Endothelial cell of hepatic sinusoid (primary cell): ENCODE measurements at regions not wholly inside any gene's neighbourhood (a gene's known extent, or its start where the extent isn't known, plus 50 kb on each side); places are given as distances from the start of the nearest gene placed in this dataset.
"Not testable (repeated sequence)": the region's sequence is repeated elsewhere in the genome, so short reads cannot be mapped to it uniquely, and the experiment has no call there.

ENCODE experiments used
- in situ Hi-C: cut with HindIII; loops from 2 replicates; pipeline ENCODE4 v1.10.0; 2017; ENCODE audit warnings: low sequenced_read_pairs

DNA sequence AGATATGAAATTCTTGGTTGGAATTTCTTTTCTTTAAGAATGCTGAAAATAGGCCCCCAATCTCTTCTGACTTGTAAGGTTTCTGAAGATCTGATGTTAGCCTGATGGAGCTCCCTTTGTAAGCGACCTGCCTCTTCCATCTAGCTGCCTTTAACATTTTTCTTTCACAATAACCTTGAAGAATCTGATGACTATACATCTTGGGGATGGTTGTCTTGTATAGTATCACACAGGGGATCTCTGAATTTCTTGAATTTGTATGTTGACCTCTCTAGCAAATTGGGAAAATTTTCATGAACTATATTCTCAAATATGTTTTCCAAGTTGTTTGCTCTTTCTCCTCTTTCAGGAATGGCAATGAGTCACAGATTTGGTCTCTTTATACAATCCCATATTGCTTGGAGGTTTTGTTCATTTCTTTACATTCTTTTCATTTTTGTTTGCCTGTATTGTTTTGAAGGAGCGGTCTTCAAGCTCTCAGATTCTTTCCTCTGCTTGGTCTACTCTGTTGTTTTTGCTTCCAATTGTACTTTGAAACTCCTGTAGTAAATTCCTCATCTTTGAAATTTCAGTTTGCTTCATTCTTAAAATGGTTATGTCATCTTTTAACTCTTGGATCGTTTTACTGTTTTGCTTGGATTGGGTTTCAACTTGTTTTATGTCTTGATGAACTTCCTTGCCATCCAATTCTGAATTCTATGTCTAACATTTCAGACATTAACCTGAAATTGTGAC lies 245.2 kb upstream of the TARS1 start:
- in situ Hi-C loops: loop anchor here (25.0 kb wide), 1 partner anchor 483 kb away; the partner anchor contains the start of gene NPR3

DNA sequence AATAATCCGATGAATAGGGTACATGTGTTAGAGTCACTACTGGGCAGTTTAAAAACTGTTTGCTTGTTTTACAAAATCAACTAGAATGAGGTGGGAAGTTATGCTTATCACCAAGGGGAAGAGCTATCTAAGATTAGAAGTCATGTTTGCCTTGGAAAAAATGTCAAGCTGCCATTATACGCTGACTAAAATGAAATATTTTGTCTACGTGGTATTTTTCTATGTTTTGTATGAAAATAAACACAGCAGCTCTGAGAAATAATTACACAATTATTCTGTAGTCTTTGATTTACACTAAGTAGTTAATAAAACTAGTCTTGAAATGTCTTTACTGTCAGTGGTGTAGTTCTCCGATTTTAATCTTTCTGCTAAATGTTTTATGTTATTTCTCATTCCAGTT lies 241.9 kb upstream of the TARS1 start:
- in situ Hi-C loops: loop anchor here (25.0 kb wide), 1 partner anchor 487 kb away; the partner anchor contains the start of gene NPR3

DNA sequence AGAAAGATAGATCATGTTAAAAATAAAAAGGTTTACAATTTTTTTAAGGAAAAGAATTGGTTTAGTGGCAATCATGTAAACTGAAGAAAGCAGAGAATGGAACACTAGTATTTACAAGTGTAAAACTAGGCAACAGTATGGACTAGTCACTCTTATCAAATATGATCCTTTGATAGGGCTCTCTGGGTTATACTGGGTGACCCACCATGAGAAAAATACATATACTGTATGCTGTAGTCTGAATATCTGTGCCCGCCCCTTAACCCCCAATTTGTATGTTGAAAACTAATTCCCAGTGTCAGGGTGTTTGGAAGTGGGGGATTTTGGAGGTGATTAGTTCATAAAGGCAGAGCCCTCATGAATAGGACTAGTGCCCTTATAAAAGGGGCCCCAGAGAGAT lies 236.8 kb upstream of the TARS1 start:
- in situ Hi-C loops: no loop called here

DNA sequence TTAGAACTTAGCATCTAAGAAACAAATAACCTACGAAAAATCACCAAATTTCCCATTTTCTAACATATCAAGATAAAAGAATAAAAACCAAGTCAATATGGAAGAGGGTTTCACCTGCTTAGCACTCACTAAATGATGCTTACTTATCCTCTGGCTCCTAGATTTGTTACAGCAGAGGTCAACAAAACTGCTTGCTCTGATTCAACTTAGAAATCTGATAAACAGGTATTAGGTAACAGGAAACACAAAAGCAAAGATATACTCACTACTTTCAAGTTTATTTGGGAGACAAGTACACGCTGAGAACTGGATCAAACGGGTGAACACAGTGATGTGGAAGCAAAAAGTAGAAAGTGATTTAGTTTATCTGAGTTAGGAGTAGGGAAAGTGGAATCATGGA lies 235.7 kb upstream of the TARS1 start:
- in situ Hi-C loops: no loop called here

DNA sequence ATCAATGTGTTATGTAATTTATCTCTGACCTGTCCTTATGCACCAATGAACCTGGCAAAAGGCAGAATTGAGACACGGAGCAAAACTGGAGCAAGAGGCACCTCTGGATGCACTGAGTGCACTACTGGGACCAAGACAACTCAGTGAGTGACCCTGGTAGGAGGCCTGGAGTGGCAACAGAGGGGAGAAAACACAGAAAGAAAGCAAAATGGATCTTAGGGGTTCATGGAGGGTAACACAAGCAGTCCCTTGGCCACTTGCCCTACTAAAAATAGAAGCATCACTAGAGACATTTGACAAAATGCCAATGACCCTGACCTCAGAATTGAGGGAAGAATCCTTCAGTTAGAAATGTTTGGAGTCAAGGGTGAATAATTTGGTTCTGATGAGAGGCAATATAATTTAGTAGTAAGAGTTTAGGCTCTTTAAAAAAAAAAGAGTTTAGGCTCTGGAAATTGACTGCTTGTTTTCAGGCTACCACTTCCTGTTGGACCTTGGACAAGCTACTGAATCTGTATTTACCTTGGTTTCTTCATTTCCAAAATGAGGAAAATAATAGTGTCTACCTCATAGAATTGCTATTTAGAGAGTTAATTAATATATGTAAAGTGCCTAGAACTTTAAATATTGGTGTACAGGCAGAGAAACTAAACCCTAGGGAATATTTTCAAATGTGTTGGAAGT lies 234.9 kb upstream of the TARS1 start:
- in situ Hi-C loops: no loop called here

DNA sequence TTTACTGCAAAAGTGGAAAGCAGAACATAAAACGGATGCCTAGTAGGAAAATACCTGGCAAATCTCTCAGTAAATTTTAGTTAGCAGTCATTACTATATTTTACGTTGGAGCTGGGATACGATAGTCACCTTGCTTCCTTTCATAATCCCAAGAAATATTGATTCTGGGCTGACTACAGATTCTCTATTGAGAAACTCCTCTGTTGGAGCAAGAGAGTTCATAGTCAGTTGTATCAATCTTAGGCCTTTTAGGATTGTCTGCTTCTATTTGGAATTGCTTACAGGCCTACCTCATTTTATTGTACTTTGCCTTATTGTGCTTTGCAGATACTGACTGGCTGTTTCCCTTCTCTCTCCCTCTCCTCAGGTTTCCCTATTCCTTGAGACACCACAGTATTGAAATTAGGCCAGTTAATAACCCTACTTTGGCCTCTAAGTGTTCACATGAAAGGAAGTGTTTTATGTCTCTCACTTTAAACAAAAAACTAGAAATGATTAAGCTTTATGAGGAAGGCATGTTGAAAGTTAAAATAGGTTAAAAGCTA lies 233.7 kb upstream of the TARS1 start:
- in situ Hi-C loops: no loop called here

DNA sequence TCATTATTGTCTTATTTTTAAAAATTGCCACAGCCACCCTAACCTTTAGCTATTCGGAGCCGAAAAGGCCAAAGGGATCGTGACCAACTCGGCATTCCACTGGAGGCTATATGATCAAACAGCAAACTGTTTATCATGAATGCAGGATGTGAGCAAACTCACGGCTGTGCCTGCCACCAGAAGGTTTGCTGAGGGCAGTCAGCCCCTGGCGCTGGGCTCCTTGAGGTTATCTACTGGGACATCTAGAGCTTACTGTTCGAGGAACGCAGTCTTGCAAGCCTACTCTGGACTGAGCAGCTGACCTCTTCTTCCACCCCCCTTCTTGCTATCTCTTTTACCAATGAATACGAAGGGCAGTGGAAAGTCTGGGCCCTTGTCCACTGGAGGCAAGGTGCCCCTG lies 231.5 kb upstream of the TARS1 start:
- in situ Hi-C loops: no loop called here

DNA sequence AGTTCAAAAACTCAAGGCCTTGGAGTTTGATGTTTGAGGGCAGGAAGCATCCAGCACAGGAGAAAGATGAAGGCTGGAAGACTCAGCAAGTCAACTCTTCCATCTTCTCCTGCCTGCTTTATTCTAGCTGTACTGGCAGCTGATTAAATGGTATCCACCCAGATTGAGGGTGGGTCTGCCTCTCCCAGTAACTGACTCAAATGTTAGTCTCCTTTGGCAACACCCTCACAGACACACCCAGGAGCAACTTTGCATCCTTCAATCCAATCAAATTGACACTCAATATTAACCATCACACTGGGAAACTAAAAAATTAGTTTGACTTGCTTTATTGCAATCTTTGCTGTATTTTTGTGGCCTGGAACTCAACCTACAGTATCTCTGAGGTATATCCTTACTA lies 230.5 kb upstream of the TARS1 start:
- in situ Hi-C loops: not testable (repeated sequence)

DNA sequence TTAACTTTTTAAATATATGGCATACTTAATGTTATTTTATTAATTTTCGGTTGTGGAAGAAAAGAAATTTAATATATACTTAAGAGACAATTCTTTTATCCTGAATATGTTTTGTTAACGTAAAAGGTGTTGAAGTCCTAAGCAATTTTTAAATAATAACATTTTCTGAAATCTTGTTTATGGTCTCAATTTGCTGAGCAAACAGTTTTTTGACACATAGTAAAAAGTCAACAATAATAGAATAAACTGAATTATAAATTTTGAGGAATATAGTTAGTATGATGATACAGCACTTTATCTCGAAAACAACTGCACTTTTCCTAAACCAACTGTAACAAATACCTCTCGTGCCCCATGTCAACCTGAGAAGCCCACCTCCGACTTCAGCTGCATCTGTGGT lies 229.8 kb upstream of the TARS1 start:
- in situ Hi-C loops: no loop called here

DNA sequence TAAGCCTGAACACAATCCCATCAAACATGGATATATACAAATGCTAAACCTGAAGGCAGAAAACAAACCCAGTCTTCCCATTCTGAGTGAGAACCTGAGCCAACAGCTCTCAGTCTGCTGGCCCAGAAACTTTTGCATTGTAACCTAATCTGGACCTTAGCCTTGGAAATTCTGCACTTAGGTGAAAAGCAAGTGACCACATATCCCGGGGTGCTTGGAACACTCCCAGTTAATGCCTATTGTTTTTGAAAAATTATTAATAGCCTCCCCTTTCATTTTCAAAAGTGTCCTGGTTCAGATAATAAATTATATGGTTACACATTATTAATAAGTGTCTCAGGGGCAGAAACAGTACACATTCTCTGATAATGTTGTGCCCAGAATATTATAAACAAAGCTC lies 228.3 kb upstream of the TARS1 start:
- in situ Hi-C loops: no loop called here

DNA sequence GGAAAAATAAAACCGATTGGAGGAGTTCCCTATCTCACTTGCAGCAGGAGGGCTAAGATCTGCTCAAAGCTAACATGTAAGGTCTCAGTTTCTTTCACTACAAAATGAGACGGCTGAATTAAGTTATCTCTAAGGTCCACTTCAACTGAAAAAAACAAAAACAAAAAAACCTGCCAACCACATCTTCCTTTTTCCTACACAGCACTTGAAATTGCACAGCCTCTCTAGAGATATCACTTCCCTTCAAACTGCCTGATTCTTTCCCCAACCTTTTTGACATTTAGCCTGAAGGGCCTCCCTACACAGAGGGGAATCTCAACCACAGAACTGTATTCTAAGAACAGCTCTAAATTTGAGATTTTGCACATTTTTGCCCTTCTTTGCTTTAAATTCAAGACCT lies 227.9 kb upstream of the TARS1 start:
- in situ Hi-C loops: no loop called here

DNA sequence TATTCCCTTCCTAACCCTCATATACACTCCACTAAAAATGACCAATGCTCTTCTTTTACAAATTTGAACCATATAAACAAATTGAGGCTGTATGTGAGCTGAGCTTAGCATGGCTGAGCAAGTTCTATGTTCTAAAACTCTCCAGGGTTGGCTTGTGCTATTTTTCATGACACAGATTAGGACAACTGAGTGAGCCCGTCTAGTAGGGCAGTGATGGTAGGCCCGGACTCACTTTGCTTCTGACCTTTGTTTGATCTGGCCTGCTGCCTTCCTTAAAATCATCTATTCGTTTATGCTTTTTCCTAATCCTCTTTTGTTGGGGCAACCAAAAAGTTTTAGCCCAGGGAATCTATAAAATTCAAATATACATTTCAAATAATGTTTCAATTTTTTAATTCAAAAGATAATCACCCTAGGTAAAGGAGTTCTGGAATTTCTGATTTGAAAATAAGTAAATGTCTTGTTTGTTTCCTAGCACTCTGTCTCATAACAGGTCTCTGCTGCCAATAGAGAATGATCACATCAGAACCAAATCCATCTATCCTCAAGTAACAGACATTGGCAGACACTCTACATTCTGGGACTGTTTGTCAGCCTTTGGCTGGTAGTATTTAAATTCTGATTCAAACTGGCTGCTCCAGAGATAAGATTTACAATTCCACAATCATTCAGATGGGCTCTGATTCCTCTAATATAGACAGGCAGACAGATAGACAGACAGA lies 217.0 kb upstream of the TARS1 start:
- in situ Hi-C loops: no loop called here

DNA sequence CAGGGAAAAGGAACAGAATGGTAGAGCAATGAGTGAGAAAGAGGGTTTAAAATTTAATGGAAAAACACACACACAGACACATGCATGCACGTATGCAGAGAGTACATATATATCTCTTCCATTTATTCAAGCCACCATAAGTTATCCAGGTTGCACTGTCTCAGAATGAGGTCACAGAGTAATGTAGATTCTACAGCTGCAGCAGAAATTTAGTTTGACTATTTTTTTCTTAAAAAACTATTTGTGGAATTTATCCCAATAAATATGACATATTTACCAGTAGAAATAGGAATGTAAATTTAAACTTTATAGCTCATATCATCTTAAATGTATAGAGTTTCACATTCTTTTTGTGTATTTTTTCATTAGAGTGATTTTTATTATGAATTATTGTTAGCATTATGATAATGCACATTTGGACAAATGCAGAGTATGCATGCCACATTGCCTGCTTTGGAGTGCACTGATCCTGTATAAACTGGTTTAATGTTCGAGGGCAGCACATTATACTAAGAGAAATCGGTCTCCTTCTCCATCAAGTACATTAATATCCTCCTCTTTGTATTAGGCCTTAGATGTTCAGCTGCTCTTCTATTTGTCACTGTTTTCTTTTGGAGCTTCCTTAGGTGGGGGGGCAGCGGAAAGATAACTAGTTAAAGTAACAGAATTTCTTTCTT lies 216.3 kb upstream of the TARS1 start:
- in situ Hi-C loops: no loop called here

DNA sequence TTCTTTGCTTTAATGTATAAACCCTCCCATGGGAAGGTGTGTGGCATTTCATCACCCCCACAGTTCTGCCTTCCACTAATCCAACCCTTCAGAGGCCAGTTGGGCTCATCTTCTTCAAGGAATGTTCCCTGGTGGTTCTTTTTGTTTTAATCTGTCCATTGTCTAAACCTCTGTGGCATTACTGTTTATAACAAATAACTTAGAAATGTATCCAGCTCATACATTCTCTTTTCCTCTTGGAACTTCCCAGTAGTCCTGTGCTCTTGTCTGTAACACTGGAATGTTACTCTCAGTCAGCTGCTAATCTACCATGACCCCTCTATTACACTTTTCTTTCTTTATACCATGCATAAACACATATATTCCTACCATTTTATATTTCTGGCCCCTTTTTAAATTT lies 213.5 kb upstream of the TARS1 start:
- in situ Hi-C loops: no loop called here

DNA sequence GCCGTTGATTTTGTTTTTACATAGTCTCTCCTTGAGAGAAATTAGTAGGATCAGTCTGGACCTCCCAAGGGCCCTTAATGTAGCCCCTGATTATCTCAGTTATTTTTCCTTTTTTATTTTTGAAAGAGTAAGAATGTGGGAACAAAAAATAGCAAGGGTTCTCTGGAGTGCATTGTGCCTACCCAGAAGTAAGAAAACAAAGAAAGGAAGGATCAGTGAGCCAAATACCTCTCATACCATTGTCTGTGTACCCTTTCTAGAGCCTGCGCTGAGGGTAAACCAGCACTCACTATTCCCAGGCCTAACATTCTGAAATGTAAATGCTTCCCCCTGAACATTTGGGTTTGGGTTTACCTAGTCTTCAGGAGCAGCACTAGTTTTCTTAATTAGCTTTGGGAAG lies 213.0 kb upstream of the TARS1 start:
- in situ Hi-C loops: no loop called here

DNA sequence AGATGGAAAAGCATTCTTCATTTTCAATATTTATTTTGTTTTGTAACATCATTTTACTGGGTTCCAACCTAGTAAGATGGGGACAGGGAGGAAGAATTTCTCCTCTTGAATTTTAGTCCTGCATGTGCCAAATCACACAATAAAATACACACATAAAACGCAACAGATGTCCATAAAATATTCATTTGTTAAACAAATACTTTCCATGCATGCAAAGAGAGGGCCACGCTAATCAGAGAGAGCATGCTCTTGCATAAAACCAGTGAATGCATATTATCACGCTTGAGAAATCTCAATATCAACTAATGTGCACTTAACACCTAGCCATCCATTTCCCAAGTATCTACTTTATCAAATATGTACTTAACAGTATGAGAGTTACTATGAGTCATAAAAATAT lies 212.6 kb upstream of the TARS1 start:
- in situ Hi-C loops: no loop called here

DNA sequence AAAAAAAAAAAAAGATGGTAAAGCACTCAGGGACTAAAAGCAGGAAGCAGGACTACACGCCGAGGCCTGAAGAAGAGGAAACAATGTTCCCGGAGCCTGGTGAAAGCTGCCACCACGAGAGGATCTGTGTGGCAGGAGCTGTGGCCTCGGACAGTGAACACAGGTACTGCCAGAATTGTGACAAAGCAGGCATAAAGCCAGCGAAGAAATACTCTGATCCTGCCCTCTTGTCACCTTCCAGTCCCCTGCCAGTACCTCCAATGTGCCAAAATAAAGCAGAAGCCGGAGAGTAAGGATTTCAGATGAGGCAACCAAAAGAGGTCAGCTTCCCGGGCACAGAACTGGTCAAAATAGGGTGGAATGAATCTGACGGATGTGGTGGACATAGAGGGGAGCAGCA lies 211.5 kb upstream of the TARS1 start:
- in situ Hi-C loops: no loop called here

DNA sequence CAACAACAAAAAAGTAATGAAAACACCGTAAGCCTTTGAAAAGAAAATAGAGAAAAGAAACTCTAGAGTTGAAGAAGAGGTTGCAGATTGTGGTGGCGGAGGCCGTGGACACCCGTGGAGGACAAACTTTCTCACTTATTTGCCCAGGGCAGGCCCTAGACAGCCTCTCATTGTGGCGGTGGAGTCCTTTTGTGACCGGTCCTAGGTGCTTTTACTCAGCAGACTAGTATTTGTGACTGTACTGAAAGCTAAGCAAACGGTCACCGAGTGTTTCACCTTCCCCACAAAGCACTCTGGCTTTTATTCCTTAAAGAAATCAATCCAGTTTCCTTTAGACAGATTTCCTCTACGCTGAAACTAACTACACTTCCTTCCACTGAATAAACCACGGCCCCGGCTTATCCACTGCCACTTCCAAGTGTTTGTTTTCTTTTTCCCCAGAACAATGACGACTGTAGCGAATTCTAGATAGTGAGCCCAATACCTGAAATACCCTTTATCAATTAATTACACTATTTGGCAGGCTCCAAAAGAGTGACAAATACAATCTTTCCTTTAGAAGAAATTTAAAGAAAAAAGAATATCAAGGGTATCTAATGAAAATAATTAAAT lies 210.2 kb upstream of the TARS1 start:
- in situ Hi-C loops: no loop called here

DNA sequence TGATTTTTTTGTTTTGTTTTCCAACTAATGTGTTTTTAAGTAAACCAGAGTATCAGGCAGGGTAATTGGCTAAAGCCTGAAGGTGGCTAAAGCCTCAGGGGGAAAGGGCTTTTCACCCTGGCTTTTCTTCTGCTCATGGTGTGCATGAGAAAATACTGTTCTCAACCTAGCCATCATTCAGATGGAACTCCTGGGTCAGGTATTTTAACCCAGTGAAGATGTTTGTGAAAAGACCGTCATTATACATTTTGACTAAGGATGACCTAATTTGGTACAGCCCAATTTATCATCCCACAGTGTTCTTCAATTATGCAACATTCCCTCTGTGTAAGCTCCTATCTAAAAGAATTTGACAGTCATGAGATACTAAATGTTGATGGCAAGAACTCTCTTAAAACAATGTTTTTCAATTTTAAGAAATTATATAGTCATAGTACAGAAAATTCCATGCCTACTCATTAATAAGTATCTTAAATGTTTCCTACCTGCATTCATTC lies 209.5 kb upstream of the TARS1 start:
- in situ Hi-C loops: no loop called here

DNA sequence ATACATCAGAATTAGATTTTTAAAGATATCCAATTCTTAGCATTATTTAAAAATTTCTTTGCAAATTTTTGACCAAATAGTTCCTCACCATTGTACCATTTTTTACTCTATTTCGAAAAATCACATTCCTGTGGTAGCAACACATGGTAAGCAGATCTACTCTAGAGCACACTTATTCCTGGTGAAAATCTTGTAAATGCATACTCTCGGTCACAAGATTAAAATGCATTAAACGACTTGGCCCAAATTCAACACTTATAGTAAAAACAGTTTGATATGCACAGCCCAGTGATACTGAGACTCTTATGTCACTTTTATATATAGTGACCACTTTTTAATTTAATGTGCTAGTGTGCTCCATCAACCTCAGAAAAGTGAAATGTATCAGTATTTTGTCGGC lies 208.8 kb upstream of the TARS1 start:
- in situ Hi-C loops: no loop called here
